DMS 273 (cell line): ENCODE measurements at regions not wholly inside any gene's neighbourhood (a gene's known extent, or its start where the extent isn't known, plus 50 kb on each side); places are given as distances from the start of the nearest gene placed in this dataset.

Experiments
- DNase-seq: peaks from one replicate; lab custom pipeline; 2025; ENCODE audit not compliant: unreplicated experiment; lab: John Stamatoyannopoulos, UW

GRCh38 chr4:3715855-3716630 is 50.1 kb upstream of the ADRA2C start:
- DNase-seq, result no peak

GRCh38 chr4:3715061-3715854 is 50.9 kb upstream of the ADRA2C start:
- no peak for DNase-seq

- no peak for DNase-seq
Observed at GRCh38 chr4:3714642-3715001, 51.6 kb upstream of the ADRA2C start.

GRCh38 chr4:3713817-3714641 is 52.2 kb upstream of the ADRA2C start:
- DNase-seq, result no peak

- DNase-seq, result no peak
Observed at GRCh38 chr4:3713346-3713745, 52.8 kb upstream of the ADRA2C start.

GRCh38 chr4:3712936-3713335 is 53.2 kb upstream of the ADRA2C start:
- DNase-seq, result no peak

GRCh38 chr4:3712112-3712805 is 53.9 kb upstream of the ADRA2C start:
- no peak for DNase-seq

- no peak for DNase-seq
Observed at GRCh38 chr4:3711183-3712111, 54.7 kb upstream of the ADRA2C start.

GRCh38 chr4:3710451-3711182 is 55.6 kb upstream of the ADRA2C start:
- no peak for DNase-seq

GRCh38 chr4:3709846-3710441 is 56.2 kb upstream of the ADRA2C start:
- no peak for DNase-seq

GRCh38 chr4:3709061-3709845 is 56.9 kb upstream of the ADRA2C start:
- DNase-seq, result no peak

- no peak for DNase-seq
Observed at GRCh38 chr4:3708611-3709010, 57.6 kb upstream of the ADRA2C start.

- peak; percentile 79 for DNase-seq
Observed at GRCh38 chr4:3708103-3708510, 58.1 kb upstream of the ADRA2C start.

GRCh38 chr4:3707423-3708102 is 58.6 kb upstream of the ADRA2C start:
- DNase-seq, result no peak

- no peak for DNase-seq
Observed at GRCh38 chr4:3706565-3707422, 59.4 kb upstream of the ADRA2C start.

GRCh38 chr4:3706111-3706511 is 60.1 kb upstream of the ADRA2C start:
- no peak for DNase-seq
